ENCODE measurements at regions not wholly inside any gene's neighbourhood (a gene's known extent, or its start where the extent isn't known, plus 50 kb on each side); places are given as distances from the start of the nearest gene placed in this dataset.

DNA sequence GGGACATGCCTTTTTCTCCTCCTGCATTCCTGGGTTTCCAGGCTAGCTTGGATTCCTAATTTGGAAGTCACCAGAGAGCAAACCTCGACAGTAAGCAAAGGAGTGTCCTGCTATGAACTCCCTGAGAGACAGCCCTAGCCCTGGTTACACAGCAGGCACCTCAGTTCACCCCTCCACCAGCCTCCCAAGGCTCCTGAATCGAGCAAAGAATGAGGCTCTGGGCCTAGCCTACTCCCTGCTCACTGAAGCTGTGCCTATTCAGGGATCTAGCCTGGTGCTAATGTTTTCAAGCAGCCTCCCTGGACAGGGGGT, 66.7 kb upstream of the RMDN2 start:
- peaks cover 5% of the 10 kb centered on the region for H3K27me3 Mint-ChIP-seq (ENCODE audit: unreplicated experiment)
- DNase-seq (ENCODE audit: extremely low spot score, unreplicated experiment): peak; percentile 82
- H3K9me3 Mint-ChIP-seq (ENCODE audit: unreplicated experiment): no peaks in the 10 kb centered on the region
- TF ChIP-seq, protein P1, sequence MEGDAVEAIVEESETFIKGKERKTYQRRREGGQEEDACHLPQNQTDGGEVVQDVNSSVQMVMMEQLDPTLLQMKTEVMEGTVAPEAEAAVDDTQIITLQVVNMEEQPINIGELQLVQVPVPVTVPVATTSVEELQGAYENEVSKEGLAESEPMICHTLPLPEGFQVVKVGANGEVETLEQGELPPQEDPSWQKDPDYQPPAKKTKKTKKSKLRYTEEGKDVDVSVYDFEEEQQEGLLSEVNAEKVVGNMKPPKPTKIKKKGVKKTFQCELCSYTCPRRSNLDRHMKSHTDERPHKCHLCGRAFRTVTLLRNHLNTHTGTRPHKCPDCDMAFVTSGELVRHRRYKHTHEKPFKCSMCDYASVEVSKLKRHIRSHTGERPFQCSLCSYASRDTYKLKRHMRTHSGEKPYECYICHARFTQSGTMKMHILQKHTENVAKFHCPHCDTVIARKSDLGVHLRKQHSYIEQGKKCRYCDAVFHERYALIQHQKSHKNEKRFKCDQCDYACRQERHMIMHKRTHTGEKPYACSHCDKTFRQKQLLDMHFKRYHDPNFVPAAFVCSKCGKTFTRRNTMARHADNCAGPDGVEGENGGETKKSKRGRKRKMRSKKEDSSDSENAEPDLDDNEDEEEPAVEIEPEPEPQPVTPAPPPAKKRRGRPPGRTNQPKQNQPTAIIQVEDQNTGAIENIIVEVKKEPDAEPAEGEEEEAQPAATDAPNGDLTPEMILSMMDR (IDR thresholded peaks at IDR 0.05): no peak
- no peak overlapping the region for H3K4me3 Mint-ChIP-seq (ENCODE audit: unreplicated experiment)
- peak overlapping the region; percentile 81 for H3K27ac Mint-ChIP-seq (ENCODE audit: unreplicated experiment)
- no peaks in the 10 kb centered on the region for H3K36me3 Mint-ChIP-seq (ENCODE audit: unreplicated experiment)
- H3K4me1 Mint-ChIP-seq (ENCODE audit: unreplicated experiment): peaks cover 36% of the 10 kb centered on the region

DNA sequence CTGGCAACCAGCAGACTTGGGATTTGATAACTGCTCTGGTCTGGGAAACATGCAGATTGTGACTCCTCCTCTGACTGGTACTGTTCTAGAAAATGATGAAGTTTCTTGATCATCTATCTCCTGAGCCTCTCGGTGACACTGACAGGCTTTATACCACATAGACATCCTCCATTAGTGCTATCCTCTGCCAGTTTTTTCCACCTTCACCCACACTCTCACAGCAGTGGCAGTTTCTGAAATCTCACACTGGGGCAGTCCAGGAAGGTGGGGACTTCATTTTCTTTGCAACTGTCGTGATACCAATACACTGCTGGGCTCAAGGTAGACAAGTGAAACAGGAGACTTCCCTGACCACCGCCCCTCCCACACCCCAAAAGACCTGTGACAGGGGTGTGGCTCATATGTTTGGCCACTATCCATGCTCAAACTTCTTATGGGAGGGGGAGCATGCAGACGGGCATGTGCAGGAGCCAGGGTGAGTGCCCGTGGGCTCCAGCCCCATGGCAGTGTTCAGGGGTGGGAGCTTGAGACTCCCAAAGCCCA, 66.3 kb upstream of the RMDN2 start:
- Mint-ChIP-seq H3K9me3 (ENCODE audit: unreplicated experiment) (no peaks in the 10 kb centered on the region), H3K4me3 (ENCODE audit: unreplicated experiment) (no peak overlapping the region), H3K36me3 (ENCODE audit: unreplicated experiment) (no peaks in the 10 kb centered on the region), H3K27me3 (ENCODE audit: unreplicated experiment) (peaks cover 8% of the 10 kb centered on the region), H3K4me1 (ENCODE audit: unreplicated experiment) (peaks cover 36% of the 10 kb centered on the region), H3K27ac (ENCODE audit: unreplicated experiment) (peak overlapping the region; percentile 81)
- TF ChIP-seq, protein P1 (IDR thresholded peaks at IDR 0.05): no peak
- DNase-seq (ENCODE audit: extremely low spot score, unreplicated experiment): peak; percentile 56

DNA sequence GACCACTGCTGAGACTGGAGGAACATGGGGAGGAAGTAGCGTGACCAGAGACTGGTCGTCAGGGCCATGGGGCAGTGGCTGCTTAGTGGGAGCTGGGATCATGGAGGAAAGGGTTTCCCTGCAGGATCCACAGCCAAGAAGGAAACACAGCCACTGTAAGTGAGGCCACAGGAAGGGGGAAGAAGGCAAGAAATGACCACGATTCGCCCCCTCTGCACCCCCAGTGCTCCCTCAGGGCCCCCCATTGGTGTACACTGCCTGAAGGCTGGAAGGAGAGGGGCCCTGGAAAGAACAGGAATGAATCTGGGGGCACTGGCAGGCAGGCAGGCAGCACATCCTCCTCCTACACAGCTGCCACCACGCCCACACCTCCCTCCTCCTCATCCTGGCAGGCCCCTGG, 62.5 kb upstream of the RMDN2 start:
- no peaks in the 10 kb centered on the region for H3K9me3 Mint-ChIP-seq (ENCODE audit: unreplicated experiment)
- H3K36me3 Mint-ChIP-seq (ENCODE audit: unreplicated experiment): no peaks in the 10 kb centered on the region
- no peak overlapping the region for H3K27ac Mint-ChIP-seq (ENCODE audit: unreplicated experiment)
- peak; percentile 68 for DNase-seq (ENCODE audit: extremely low spot score, unreplicated experiment)
- TF ChIP-seq, protein P1 (IDR thresholded peaks at IDR 0.05): no peak
- H3K27me3 Mint-ChIP-seq (ENCODE audit: unreplicated experiment): peaks cover 12% of the 10 kb centered on the region
- no peak overlapping the region for H3K4me3 Mint-ChIP-seq (ENCODE audit: unreplicated experiment)
- H3K4me1 Mint-ChIP-seq (ENCODE audit: unreplicated experiment): peaks cover 19% of the 10 kb centered on the region

DNA sequence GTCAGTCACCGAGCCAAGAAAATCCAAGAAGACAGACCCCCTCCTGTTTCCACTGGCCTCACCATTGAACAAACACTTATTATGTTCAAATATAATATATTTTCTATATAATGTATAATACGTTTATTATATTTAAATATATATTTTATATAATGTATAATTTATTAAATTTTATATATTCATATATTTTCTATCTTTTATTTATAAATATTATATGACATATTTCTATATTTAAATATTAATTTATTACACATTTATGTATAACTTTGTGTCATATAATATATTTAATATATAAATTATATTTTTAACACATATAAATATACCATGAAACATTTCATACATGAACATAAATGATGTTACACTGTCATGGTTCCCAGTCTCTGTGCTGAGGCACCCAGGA, 60.9 kb upstream of the RMDN2 start:
- Mint-ChIP-seq H3K9me3 (ENCODE audit: unreplicated experiment) (no peaks in the 10 kb centered on the region), H3K36me3 (ENCODE audit: unreplicated experiment) (no peaks in the 10 kb centered on the region), H3K4me3 (ENCODE audit: unreplicated experiment) (no peak overlapping the region), H3K27me3 (ENCODE audit: unreplicated experiment) (peaks cover 13% of the 10 kb centered on the region), H3K4me1 (ENCODE audit: unreplicated experiment) (peaks cover 3% of the 10 kb centered on the region), H3K27ac (ENCODE audit: unreplicated experiment) (no peak overlapping the region)
- DNase-seq (ENCODE audit: extremely low spot score, unreplicated experiment): no peak
- TF ChIP-seq, protein P1 (IDR thresholded peaks at IDR 0.05): no peak

DNA sequence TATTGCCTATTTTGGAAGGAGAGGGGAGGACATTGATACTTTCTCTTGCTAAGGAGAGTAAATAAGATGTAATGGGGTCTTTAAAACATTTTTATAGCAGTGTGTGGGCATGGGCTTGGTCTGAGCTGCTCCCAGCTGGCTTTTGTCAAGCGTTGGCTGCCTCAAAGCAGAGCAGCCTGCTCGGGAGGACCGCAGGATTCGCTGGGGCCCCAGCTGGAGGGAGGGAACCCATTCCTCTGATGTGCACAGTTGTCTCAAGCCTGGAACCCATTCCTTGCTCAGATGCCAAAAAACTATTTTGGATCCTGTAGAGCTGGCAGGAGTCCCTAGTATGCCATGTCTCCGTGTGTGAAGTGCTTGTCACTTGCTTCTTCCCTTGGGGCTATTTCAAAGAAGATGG, 59.4 kb upstream of the RMDN2 start:
- H3K4me1 Mint-ChIP-seq (ENCODE audit: unreplicated experiment): no peaks in the 10 kb centered on the region
- H3K9me3 Mint-ChIP-seq (ENCODE audit: unreplicated experiment): no peaks in the 10 kb centered on the region
- H3K4me3 Mint-ChIP-seq (ENCODE audit: unreplicated experiment): no peak overlapping the region
- peaks cover 13% of the 10 kb centered on the region for H3K27me3 Mint-ChIP-seq (ENCODE audit: unreplicated experiment)
- no peak overlapping the region for H3K27ac Mint-ChIP-seq (ENCODE audit: unreplicated experiment)
- peak; percentile 71 for DNase-seq (ENCODE audit: extremely low spot score, unreplicated experiment)
- no peaks in the 10 kb centered on the region for H3K36me3 Mint-ChIP-seq (ENCODE audit: unreplicated experiment)
- TF ChIP-seq, protein P1 (IDR thresholded peaks at IDR 0.05): no peak
